Left ventricle myocardium inferior (tissue), 1 donor: ENCODE measurements at regions not wholly inside any gene's neighbourhood (a gene's known extent, or its start where the extent isn't known, plus 50 kb on each side); places are given as distances from the start of the nearest gene placed in this dataset.

ENCODE experiments used
- DNase-seq: peaks from one replicate; pipeline ENCODE4 v3.0.0-alpha.2; 2020
- H3K27ac ChIP-seq: fragments of 200-600 bp; replicated peaks from 2 replicates; pipeline ENCODE4 v1.8.0; 2021
- H3K27me3 ChIP-seq: fragments of 200-600 bp; 2 replicates; pipeline ENCODE4 v1.8.0; 2021; ENCODE audit warnings: low read depth
- H3K36me3 ChIP-seq: fragments of 200-600 bp; 2 replicates; pipeline ENCODE4 v1.8.0; 2021
- H3K4me1 ChIP-seq: fragments of 200-600 bp; 2 replicates; pipeline ENCODE4 v1.8.0; 2021
- H3K4me3 ChIP-seq: fragments of 200-600 bp; 2 replicates; pipeline ENCODE4 v1.8.0; 2021; ENCODE audit warnings: mild to moderate bottlenecking, moderate library complexity
- H3K9me3 ChIP-seq: fragments of 200-600 bp; replicated peaks from 2 replicates; pipeline ENCODE4 v1.8.0; 2021
- intact Hi-C: fragments of 100-400 bp; cut with micrococcal nuclease; formaldehyde crosslinking; loops from one replicate; pipeline ENCODE4 v1.11.0; 2022
- TF ChIP-seq, protein P1 (sequence below): fragments of 200-600 bp; IDR thresholded peaks from 2 replicates; pipeline ENCODE4 v1.8.0; 2021; ENCODE audit warnings: antibody characterized with exemption, mild to moderate bottlenecking, borderline replicate concordance
- donor health status: DM: no; HTN: yes; CAD: no; lungs with severe emphysema.

DNA sequence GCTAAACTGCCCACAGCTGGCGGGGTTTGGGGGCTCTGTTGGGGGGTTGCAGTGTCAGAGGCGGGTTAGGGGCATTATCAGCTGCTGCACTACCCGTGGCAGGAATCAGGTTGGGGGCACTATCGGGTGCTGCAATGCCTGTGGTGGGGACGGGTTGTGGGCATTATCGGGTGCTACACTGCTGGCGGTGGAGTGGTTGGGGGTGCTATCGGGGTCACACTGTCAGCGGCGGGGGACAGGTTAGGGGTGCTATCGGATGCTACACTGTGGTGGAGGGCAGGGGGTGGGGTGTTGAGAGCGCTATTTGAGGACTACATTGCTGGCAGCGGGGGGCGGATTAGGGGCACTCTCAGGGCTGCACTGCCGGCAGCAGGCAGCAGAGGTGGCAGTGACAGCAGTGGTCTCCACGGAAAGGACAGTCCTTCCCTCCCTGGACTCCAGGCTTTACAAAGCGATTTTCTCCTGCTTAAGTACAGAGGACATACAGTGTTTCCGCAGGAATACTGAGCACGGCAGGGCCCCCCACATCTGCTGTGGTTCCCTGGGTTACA is 119.5 kb upstream of the VPREB1 start:
- intact Hi-C loops, result no loop called here
- TF ChIP-seq, protein P1, sequence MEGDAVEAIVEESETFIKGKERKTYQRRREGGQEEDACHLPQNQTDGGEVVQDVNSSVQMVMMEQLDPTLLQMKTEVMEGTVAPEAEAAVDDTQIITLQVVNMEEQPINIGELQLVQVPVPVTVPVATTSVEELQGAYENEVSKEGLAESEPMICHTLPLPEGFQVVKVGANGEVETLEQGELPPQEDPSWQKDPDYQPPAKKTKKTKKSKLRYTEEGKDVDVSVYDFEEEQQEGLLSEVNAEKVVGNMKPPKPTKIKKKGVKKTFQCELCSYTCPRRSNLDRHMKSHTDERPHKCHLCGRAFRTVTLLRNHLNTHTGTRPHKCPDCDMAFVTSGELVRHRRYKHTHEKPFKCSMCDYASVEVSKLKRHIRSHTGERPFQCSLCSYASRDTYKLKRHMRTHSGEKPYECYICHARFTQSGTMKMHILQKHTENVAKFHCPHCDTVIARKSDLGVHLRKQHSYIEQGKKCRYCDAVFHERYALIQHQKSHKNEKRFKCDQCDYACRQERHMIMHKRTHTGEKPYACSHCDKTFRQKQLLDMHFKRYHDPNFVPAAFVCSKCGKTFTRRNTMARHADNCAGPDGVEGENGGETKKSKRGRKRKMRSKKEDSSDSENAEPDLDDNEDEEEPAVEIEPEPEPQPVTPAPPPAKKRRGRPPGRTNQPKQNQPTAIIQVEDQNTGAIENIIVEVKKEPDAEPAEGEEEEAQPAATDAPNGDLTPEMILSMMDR, result no peak
- Histone ChIP-seq H3K27me3 (peaks cover 39% of the 10 kb centered on the region), H3K27ac (no peak overlapping the region), H3K4me1 (no peaks in the 10 kb centered on the region), H3K4me3 (no peak overlapping the region), H3K9me3 (no peaks in the 10 kb centered on the region), H3K36me3 (no peaks in the 10 kb centered on the region)
- DNase-seq, result no peak

DNA sequence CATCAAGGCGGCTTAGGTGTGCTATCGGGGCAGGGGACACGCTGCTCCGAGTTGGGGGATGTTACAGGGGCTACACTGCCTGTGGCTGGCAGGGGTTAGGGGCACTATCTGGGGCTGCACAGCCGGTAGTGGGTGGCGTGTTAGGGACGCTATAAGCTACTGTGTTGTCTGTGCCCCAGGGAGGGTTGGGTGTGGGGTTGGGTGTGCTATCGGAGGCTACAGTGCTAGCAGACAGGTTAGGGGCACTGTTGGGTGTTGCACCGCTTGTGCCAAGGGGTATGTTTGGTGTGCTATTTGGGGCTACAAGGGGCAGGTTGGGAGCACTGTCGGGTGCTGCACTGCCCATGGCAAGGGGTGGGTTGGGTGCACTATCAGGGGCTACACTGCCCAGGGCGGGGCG is 120.2 kb upstream of the VPREB1 start:
- TF ChIP-seq, protein P1, result no peak
- no peaks in the 10 kb centered on the region for H3K4me1 ChIP-seq
- DNase-seq, result no peak
- no peaks in the 10 kb centered on the region for H3K36me3 ChIP-seq
- no peak overlapping the region for H3K27ac ChIP-seq
- no peaks in the 10 kb centered on the region for H3K9me3 ChIP-seq
- intact Hi-C loops, result no loop called here
- no peak overlapping the region for H3K4me3 ChIP-seq
- H3K27me3 ChIP-seq, result peaks cover 46% of the 10 kb centered on the region

DNA sequence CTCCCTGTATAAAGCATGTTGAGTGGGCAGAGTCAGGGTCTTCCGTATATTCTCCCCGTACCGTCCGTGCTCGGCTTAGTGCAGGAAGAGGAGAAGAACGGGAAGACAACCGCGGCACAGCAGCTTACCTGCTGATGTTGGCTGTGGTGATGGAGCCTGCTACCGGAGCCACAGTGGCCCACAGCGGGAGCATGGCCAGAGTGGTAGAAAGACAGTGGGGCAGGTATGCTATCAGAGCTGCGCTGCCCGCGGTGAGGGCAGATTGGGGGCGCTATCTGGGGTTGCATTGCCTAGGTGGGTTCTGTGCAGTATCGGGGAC is 120.7 kb upstream of the VPREB1 start:
- Histone ChIP-seq H3K27ac (no peak overlapping the region), H3K4me3 (no peak overlapping the region), H3K4me1 (no peaks in the 10 kb centered on the region), H3K36me3 (no peaks in the 10 kb centered on the region), H3K9me3 (no peaks in the 10 kb centered on the region), H3K27me3 (peaks cover 51% of the 10 kb centered on the region)
- no peak for DNase-seq
- TF ChIP-seq, protein P1, result no peak
- intact Hi-C loops, result no loop called here

DNA sequence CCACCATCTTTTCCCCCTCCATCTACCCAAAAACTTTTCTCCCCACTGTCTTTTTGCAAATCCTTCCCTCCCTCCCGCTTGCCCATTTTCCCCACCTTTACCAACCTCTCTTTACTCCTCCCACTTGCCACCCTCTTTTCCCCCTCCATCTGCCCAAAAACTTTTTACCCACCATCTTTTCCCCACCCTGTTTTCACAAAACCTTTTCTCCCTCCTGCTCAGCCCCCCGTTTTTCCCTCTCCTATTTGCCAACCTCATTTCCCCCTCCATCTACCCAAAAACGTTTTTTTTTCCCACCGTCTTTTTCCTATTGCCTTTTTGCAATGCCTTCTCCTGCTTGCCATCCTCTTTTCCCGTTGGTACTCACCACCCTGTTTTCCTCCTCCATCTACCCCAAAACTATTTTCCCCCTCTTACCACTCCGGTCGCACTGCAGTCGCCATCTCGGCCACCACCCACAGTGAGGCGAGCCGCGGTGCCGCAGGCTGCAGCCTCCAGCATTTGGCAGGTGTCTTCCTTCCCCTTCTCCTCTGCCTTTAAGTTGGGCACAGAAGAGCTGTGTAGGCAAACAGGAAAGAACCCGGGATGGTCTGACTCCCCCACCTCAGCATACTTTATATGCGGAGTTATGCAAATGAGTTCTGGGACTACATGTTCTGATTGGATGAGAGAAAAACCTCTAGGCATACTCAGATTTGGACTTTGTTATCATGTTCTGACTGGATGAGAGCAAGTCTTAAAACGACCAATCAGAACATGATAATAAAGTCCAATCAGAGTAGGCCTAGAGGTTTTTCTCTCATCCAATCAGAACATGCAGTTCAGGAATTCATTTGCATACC is 121.2 kb upstream of the VPREB1 start:
- Histone ChIP-seq H3K27ac (no peak overlapping the region), H3K9me3 (no peaks in the 10 kb centered on the region), H3K4me1 (no peaks in the 10 kb centered on the region), H3K27me3 (peaks cover 56% of the 10 kb centered on the region), H3K4me3 (no peak overlapping the region), H3K36me3 (no peaks in the 10 kb centered on the region)
- TF ChIP-seq, protein P1, result no peak
- no peak for DNase-seq
- intact Hi-C loops, result no loop called here

DNA sequence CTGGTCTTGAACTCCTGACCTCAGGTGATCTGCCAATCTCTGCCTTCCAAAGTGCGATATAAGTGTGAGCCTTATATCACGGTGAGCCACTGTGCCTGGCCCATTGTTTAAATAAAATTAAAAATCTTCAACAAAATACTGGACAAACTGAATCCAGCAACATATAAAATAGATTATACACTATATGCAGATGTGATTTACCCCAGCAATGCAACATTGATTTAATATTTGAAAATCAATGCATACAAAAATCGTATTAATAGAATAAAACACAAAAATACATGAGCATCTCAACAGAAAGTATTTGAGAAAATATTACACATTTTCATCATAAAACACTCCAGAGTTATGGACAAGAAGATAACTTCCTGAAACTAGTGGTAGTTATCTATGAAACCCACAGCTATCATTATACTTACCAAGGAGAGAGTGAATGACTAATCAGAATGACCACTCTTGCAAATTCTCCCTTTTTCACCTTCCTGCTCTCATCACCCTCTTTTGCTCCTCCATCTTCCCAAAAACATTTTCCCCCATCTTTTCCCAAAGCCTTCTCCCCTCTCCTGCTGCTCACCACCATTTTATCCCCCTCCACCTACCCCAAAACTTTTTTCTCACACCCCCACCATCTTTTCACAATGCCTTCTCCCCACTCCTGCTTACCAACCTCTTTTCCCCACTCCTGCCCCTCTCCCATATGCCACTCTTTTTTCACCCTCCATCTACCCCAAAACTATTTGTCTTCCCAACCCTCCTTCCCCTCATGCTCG is 122.1 kb upstream of the VPREB1 start:
- no peaks in the 10 kb centered on the region for H3K4me1 ChIP-seq
- no peak overlapping the region for H3K27ac ChIP-seq
- no peaks in the 10 kb centered on the region for H3K36me3 ChIP-seq
- TF ChIP-seq, protein P1, result no peak
- H3K4me3 ChIP-seq, result no peak overlapping the region
- peaks cover 63% of the 10 kb centered on the region for H3K27me3 ChIP-seq
- no peak for DNase-seq
- intact Hi-C loops, result no loop called here
- no peaks in the 10 kb centered on the region for H3K9me3 ChIP-seq
